ENCODE measurements at regions not wholly inside any gene's neighbourhood (a gene's known extent, or its start where the extent isn't known, plus 50 kb on each side); places are given as distances from the start of the nearest gene placed in this dataset.
A peak's percentile ranks its signal among the peaks of the same experiment; 100 is the strongest.

DNA sequence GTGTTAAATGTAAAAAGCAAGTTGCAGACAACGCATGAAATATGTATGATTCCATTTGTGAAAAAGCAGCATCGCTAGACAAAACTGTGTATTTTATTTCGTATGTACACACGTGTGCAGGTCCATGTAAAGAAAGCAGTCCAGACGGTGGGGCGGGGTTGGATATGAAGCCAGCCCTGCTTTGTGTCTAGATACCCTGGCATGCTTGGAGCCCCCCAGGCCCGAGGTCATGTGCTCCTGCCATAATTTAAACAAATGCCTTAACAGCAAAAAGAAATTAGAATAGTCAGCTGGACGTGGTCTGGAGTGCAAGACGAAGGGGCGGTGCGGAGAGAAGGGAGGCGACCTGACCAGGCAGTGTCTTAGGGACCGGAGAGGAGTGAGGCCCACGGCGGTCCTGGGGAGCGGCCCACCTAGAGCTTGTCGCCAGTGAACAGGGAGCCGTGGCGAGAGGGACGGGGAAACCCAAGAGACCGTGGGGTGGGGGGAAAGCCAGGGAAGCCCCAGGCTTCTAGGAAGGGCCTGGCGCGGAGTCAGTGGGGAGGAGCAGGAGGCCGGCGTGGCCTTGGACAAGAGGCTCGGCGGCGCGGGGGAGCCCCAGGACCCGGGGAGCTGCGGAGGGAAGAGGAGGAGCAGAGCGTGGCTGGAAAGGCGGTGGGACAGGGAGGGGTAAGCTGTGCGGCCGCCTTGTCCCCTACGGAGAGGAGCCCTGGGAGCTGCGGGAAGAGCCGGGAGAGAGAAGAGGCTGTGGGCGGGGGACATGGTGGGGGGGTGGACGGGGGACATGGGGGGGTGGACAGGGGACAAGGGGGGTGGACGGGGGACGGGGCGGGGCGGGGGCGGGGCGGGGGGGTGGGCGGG lies 118.5 kb upstream of the C14orf180 start:
- Histone ChIP-seq H3F3A (replicated peaks; ENCODE audit: low read depth) (no peaks in the 10 kb centered on the region; the same call in 1 of the 2 replicates), H3K4me3 (peak overlapping the region; percentile 57), H3K36me3 (ENCODE audit: insufficient read depth) (no peaks in the 10 kb centered on the region), H3K4me1 (ENCODE audit: insufficient read depth) (no peaks in the 10 kb centered on the region), H3K79me2 (replicated peaks; ENCODE audit: insufficient read depth) (no peaks in the 10 kb centered on the region), H4K20me1 (replicated peaks; ENCODE audit: insufficient read depth) (no peaks in the 10 kb centered on the region), H3K27ac (ENCODE audit: low read depth) (no peak overlapping the region), H3K27me3 (ENCODE audit: insufficient read depth) (peaks cover 38% of the 10 kb centered on the region), H3K4me2 (peak overlapping the region; percentile 84), H2AFZ (peak overlapping the region; percentile 92), H3K9me2 (ENCODE audit: insufficient read depth) (no peaks in the 10 kb centered on the region)
- H3K36me3 Mint-ChIP-seq (ENCODE audit: low read depth), result no peaks in the 10 kb centered on the region
- peaks cover 2% of the 10 kb centered on the region; the same call in 1 of the 3 replicates for H3K9me3 Mint-ChIP-seq
- H3K27ac Mint-ChIP-seq, result no peak overlapping the region
- TF ChIP-seq CREB1 (CRISPR knock-in tag; IDR thresholded peaks at IDR 0.05; ENCODE audit: low read depth) (no peak), STAT1 (IDR thresholded peaks at IDR 0.05; ENCODE audit: unreplicated experiment) (no peak), ZNF114 (CRISPR knock-in tag; IDR thresholded peaks at IDR 0.05) (no peak), EZH2 (IDR thresholded peaks at IDR 0.05; ENCODE audit: low read depth, unreplicated experiment) (no peak)
- TF ChIP-seq, protein P1, sequence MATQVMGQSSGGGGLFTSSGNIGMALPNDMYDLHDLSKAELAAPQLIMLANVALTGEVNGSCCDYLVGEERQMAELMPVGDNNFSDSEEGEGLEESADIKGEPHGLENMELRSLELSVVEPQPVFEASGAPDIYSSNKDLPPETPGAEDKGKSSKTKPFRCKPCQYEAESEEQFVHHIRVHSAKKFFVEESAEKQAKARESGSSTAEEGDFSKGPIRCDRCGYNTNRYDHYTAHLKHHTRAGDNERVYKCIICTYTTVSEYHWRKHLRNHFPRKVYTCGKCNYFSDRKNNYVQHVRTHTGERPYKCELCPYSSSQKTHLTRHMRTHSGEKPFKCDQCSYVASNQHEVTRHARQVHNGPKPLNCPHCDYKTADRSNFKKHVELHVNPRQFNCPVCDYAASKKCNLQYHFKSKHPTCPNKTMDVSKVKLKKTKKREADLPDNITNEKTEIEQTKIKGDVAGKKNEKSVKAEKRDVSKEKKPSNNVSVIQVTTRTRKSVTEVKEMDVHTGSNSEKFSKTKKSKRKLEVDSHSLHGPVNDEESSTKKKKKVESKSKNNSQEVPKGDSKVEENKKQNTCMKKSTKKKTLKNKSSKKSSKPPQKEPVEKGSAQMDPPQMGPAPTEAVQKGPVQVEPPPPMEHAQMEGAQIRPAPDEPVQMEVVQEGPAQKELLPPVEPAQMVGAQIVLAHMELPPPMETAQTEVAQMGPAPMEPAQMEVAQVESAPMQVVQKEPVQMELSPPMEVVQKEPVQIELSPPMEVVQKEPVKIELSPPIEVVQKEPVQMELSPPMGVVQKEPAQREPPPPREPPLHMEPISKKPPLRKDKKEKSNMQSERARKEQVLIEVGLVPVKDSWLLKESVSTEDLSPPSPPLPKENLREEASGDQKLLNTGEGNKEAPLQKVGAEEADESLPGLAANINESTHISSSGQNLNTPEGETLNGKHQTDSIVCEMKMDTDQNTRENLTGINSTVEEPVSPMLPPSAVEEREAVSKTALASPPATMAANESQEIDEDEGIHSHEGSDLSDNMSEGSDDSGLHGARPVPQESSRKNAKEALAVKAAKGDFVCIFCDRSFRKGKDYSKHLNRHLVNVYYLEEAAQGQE (IDR thresholded peaks at IDR 0.05; ENCODE audit: unreplicated experiment), result no peak
- H3K4me1 Mint-ChIP-seq, result peaks cover 11% of the 10 kb centered on the region
- H3K4me3 Mint-ChIP-seq, result peak overlapping the region; percentile 62
- DNase-seq (ENCODE audit: low spot score) (peak; percentile 86), ATAC-seq (peak; percentile 90)
- H3K27me3 Mint-ChIP-seq (ENCODE audit: insufficient read depth, low read depth, poor library complexity), result peaks cover 33% of the 10 kb centered on the region

DNA sequence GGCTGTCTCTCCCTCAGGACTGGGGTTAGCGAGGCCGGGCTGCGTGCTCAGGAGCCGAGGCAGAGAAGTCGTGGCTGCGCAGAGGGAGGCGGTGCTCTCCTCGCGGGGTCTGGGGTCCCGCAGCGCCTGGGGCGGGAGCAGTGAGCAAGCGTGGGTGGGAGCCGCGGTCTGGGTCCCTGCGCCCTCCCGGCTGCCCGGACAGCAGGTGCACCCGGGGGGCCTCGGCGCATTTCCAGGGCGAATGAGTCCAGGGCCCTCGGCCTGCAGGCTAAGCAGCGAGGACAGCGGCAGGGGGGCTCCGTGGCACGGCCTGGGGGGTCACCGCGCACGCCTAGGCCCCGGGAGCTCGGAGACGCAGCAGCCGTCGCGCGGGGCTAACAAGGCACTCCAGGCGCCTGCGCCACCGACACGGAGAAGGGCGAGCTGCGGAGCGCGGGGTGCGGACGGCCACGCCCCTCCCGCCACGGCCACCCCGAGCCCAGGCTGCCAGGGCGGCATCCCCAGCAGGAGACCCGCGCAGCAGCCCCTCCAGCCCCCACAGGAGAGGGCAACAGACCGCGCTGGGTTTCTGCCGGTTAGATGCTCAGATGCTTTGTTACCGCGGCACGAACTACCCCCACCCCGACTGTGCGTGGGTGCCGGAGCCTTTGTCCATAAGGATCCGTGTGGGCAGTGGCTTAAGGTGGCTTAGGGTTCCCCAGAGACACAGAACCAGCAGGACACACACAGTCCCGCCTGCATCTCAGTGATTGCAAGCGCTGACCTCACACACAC lies 117.7 kb upstream of the C14orf180 start:
- Histone ChIP-seq H4K20me1 (replicated peaks; ENCODE audit: insufficient read depth) (no peaks in the 10 kb centered on the region), H3K4me2 (peak overlapping the region; percentile 87), H3K4me1 (ENCODE audit: insufficient read depth) (no peaks in the 10 kb centered on the region), H3F3A (replicated peaks; ENCODE audit: low read depth) (no peaks in the 10 kb centered on the region; the same call in 1 of the 2 replicates), H3K36me3 (ENCODE audit: insufficient read depth) (no peaks in the 10 kb centered on the region), H3K27ac (ENCODE audit: low read depth) (no peak overlapping the region), H3K79me2 (replicated peaks; ENCODE audit: insufficient read depth) (no peaks in the 10 kb centered on the region), H3K4me3 (peak overlapping the region; percentile 63), H3K9me2 (ENCODE audit: insufficient read depth) (no peaks in the 10 kb centered on the region), H2AFZ (peak overlapping the region; percentile 84), H3K27me3 (ENCODE audit: insufficient read depth) (peaks cover 33% of the 10 kb centered on the region)
- Mint-ChIP-seq H3K27me3 (ENCODE audit: insufficient read depth, low read depth, poor library complexity) (peaks cover 33% of the 10 kb centered on the region), H3K36me3 (ENCODE audit: low read depth) (no peaks in the 10 kb centered on the region), H3K27ac (no peak overlapping the region), H3K4me3 (peak overlapping the region; percentile 67), H3K9me3 (peaks cover 2% of the 10 kb centered on the region; the same call in 1 of the 3 replicates), H3K4me1 (peaks cover 11% of the 10 kb centered on the region)
- DNase-seq (ENCODE audit: low spot score) (peak; percentile 45), ATAC-seq (peak; percentile 63)
- TF ChIP-seq EZH2 (IDR thresholded peaks at IDR 0.05; ENCODE audit: low read depth, unreplicated experiment), result peak; percentile 18
- no peak for TF ChIP-seq STAT1 (IDR thresholded peaks at IDR 0.05; ENCODE audit: unreplicated experiment)

Data from GM23338 (cell line).